COLO829 (cell line): ENCODE measurements at regions not wholly inside any gene's neighbourhood (a gene's known extent, or its start where the extent isn't known, plus 50 kb on each side); places are given as distances from the start of the nearest gene placed in this dataset.
"Not testable (repeated sequence)": the region's sequence is repeated elsewhere in the genome, so short reads cannot be mapped to it uniquely, and the experiment has no call there.

Experiments
- DNase-seq: peaks from one replicate; pipeline ENCODE4 v3.0.0; 2012; ENCODE audit warnings: low spot score

GRCh38 chr7:156063241-156063810, 251.1 kb upstream of the SHH start:
- no peak for DNase-seq

GRCh38 chr7:156062286-156062685, 250.0 kb upstream of the SHH start:
- DNase-seq: no peak

- no peak for DNase-seq
Observed at GRCh38 chr7:156061689-156062255, 249.5 kb upstream of the SHH start.

GRCh38 chr7:156060925-156061324, 248.7 kb upstream of the SHH start:
- no peak for DNase-seq

GRCh38 chr7:156059369-156059768, 247.1 kb upstream of the SHH start:
- no peak for DNase-seq

- DNase-seq: no peak
Observed at GRCh38 chr7:156058248-156058647, 246.0 kb upstream of the SHH start.

- DNase-seq: no peak
Observed at GRCh38 chr7:156056534-156056933, 244.3 kb upstream of the SHH start.

- DNase-seq: no peak
Observed at GRCh38 chr7:156055206-156055822, 243.1 kb upstream of the SHH start.

- DNase-seq: no peak
Observed at GRCh38 chr7:156051884-156052283, 239.6 kb upstream of the SHH start.

- DNase-seq: no peak
Observed at GRCh38 chr7:156050636-156051569, 238.6 kb upstream of the SHH start.

- no peak for DNase-seq
Observed at GRCh38 chr7:156049366-156049765, 237.1 kb upstream of the SHH start.

- no peak for DNase-seq
Observed at GRCh38 chr7:156046031-156046560, 233.8 kb upstream of the SHH start.

GRCh38 chr7:156043416-156044178, 231.3 kb upstream of the SHH start:
- DNase-seq: no peak

- no peak for DNase-seq
Observed at GRCh38 chr7:156041398-156041797, 229.1 kb upstream of the SHH start.

- no peak for DNase-seq
Observed at GRCh38 chr7:156039971-156040677, 227.9 kb upstream of the SHH start.

- no peak for DNase-seq
Observed at GRCh38 chr7:156039194-156039593, 226.9 kb upstream of the SHH start.

- no peak for DNase-seq
Observed at GRCh38 chr7:156038345-156038744, 226.1 kb upstream of the SHH start.

GRCh38 chr7:156036153-156036552, 223.9 kb upstream of the SHH start:
- no peak for DNase-seq

- not testable (repeated sequence) for DNase-seq
Observed at GRCh38 chr7:156035387-156035786, 223.1 kb upstream of the SHH start.

GRCh38 chr7:156034397-156034796, 222.1 kb upstream of the SHH start:
- DNase-seq: no peak

- no peak for DNase-seq
Observed at GRCh38 chr7:156032973-156033372, 220.7 kb upstream of the SHH start.
